T-helper 1 cell treated with Interleukin-12 subunit alpha and Interleukin-12 subunit beta and Interleukin-4 antibody, amounts not matched to agents 30 ng/mL and 1 ng/mL, for 36 hours (primary cell): ENCODE measurements at regions not wholly inside any gene's neighbourhood (a gene's known extent, or its start where the extent isn't known, plus 50 kb on each side); places are given as distances from the start of the nearest gene placed in this dataset.

Experiments
- intact Hi-C: fragments of 100-400 bp; cut with micrococcal nuclease; formaldehyde crosslinking; loops from one replicate; pipeline ENCODE4 v1.15.1; 2024

DNA sequence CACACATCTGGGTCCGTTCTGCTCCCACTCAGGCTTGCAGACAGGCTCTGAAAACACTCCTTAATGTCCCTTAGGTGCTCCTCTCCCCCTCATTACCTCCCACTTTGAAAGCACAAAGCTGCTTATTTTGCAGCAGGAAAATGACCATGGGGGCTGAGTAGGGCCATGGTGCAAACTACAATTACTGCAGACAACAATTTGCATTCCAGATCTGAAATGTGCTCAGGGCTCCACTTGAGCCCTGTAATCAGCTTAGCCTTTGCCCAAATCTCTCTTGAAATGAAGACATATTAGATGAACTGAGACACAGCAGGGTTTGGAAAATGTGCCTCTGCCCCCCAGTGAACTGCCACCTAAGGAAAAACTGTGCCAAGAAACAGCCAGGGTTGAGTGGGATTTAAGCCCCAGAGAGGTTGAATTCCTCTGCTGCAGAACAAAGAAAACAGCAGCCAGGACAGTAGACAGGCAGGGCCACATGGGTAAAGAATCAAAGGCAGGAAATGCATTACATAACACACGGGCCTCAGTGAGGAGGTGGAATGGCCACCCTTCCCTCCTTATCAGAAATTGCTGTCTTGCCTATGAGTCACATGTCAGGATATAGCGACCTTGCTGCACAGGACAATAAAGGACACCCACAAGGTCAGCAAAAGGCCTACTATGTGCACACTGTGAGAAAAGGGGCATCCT lies 126.8 kb upstream of the ARHGEF3 start:
- intact Hi-C loops, result loop anchor here (2.0 kb wide), 1 partner anchor 60 kb away; no protein-coding TSS in a partner anchor

DNA sequence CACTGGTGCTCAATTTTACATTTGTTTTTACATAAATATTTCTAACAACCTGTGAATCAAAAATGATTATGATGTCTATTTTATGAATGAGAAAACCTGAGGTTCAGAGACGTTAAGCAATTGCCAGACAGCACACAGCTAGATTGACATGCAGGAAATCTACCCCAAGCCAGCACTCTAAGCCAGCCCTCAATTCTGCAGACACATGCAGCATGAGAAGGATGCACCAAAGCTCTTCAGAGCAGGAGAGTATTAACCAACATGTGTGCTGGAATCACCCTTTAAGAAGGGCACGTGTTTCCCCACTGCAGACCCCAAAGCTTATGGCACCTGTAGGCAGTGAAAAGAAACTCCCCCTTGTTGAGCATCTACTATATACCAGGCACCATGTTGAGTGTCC lies 126.1 kb upstream of the ARHGEF3 start:
- intact Hi-C loops, result loop anchor here (2.0 kb wide), 1 partner anchor 61 kb away; no protein-coding TSS in a partner anchor

DNA sequence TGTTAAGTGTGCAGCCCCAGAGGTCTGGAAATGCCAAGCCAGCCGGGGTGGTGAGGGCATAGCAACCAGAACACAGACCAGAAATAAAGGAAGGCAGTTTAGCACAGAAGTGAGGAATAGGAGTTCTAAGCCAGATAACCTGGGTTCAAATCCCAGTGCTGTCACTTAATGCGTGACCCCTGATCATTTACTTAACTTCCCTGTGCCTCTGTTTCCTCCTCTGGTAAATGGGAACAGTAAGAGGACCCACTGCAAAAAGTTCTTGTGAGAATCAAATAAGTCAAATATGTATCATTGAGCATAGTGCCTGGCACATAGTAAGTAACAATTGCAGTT lies 125.2 kb upstream of the ARHGEF3 start:
- intact Hi-C loops, result no loop called here

DNA sequence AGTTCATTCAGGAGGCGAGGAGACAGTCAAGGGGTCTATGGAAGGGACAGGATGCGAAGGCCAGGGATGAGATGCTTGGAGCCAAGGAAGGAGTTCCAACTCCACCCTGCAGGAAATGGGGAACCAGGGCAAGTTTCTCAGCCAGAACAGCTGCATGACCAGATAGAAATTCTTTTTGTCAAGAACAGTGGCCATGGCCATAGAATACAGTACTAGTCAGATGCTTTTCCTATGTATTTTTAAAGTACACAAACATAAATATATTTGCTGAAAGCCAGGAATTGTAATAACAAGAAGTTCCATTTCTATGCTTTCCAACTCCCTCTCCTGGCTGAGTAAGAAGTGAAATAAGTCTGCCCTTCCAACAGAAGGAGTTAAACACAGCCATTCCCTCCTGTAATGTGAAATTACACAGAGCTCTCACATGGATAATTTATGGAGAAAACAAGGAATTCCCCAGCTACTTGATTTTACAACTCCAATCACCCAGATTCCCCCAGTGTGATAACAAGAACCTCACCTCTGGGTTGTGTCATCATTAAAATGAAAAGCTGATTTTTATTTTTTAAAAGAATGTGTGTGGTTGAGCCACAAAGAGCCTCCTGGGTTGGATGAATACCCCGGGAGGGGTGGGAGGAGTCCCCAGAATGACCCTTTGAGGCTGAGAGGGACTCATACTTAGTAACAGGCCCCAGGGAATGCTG lies 124.6 kb upstream of the ARHGEF3 start:
- intact Hi-C loops, result no loop called here

DNA sequence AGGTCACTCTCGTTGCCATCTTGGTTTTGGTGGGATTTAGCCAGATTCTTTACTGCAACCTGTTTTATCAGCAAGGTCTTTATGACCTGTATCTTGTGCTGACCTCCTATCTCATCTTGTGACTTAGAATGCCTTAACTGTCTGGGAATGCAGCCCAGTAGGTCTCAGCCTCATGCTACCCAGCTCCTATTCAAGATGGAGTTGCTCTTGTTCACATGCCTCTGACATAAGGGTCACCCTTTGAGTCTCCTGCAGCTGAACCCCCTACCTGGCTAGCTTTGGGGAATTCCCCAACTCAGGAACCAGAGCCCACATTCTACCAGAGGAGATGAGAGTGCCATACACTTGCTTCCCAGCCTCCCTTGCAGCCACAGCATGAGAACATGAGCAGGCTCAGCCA lies 123.0 kb upstream of the ARHGEF3 start:
- intact Hi-C loops, result loop anchor here (1.0 to 5.0 kb wide), 2 partner anchors 8 to 633 kb away; partner anchors contain the start of gene PDE12

DNA sequence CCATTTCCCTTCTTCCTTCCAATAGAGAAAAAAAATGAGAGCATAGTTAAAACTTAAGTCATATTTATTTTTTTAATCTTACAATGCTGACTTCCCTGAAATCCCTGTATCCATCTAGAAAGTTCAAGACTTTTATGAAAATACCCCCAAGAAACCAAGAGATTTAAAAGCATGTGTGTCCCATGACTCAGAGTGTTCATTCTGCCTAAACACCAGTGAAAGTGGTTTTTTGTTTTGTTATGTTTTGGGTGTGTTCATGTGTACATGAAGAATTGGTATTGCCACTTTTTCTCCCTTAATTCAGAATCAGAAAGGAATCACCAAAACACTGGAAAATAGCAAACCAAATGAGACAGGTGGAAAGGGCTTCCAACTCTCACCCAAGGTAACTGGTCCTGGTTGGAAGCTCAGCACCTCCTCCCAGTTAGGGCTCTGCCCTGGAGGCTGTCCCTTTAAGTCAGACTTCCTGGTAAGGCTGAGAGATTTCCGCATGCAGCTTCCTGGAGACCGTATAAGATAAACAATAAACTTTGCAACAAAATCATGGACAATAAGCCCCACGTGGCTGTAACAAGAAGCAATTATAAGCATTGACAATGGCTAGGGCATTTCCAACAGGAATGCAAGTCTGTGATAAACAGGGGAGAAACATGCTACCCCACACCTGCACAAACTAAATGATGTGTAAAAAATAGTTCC lies 121.9 kb upstream of the ARHGEF3 start:
- intact Hi-C loops, result loop anchor here (1.0 to 5.0 kb wide), 2 partner anchors 7 to 634 kb away; partner anchors contain the start of gene PDE12

DNA sequence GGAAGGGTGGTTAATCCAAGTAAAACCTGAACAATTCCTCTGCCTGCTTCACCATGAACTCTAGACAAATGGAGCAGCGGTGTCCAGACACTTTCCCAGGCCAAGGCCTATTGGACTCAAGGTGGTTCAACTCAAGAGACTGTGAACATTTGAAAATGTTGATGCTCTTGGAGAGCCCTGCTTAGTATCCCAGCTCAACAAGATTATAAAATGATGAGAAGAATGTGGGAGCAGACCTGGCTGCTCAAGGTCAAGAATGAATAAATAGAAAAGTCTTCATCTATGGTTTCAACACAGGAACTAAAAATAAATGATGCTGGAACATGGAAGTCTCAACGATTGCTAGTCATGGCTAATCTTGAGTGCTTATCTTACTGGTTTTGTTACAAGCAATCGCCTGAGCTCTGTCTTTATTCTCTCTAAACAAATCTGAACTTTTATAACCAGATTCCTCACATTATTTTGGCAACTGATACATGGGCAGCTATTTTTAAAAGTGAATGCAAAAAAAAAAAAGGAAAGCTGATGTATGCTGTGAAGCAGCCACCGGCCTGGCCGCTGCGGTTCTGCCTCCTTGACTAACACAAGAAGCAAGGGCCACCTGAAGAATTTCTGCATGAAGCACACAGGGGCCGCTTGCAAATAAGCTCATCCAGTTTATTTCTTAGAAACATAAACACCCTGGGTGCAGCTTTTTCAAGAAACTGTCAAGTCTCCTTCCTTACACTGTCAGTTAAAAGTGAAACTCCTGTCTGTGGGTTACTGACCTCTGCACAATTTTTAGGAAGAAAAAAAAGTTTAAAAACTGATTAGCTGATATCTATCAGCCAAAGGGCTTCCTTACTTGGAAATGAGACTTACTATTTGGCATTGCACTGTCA lies 120.1 kb upstream of the ARHGEF3 start:
- intact Hi-C loops, result loop anchor here (5.0 kb wide), 1 partner anchor 635 kb away; the partner anchor contains the start of gene PDE12

DNA sequence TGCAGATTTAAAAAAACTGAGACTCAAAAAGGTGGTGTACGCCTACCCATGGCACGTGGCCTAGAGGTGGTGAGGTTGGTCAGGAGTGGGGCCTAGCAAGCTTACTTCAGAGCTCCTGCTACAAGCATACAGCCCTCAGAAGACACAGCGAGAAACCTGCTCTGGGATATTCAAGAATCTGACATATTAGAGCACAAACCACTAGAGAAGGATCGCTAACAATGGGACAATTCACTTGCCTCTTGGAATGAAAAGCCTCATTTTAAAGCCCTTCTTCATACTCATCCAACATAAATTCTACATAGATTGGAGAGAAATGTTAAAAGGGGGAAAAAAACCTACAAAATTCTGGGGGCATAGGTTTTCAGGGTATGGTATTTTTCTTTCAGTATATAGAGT lies 118.0 kb upstream of the ARHGEF3 start:
- intact Hi-C loops, result loop anchor here (5.0 kb wide), 3 partner anchors 48 to 773 kb away; partner anchors contain the start of genes DENND6A and PDE12

DNA sequence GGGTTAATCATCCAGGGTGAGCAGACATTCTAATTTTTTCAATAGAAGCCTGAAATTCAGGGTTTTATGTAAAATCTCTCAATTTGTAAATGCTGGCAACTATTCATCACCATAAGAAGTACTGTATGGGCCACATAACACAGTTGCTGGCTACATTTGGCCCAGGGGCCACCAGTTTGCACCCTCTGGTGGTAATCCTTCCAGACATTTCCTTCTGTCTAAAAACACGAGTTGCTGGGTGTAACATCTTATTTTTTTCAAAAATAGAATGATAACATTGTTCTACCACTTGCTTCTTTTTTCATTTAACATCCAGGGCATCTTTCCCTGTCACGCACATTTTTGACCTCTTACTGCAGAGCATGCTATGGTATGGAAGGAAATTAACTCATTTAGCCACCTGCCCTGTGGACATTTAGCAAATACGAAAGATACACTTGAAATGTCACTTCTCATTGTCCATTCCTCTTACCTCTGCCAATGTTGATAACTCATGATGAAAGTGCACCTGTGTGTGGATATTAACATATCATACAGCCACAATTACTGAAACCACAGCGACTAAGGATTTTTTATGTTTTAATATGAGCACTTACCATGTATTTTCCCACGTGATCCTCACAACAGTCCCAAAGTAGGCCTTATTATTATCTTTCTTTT lies 117.5 kb upstream of the ARHGEF3 start:
- intact Hi-C loops, result loop anchor here (5.0 kb wide), 2 partner anchors 48 to 773 kb away; partner anchors contain the start of gene DENND6A

DNA sequence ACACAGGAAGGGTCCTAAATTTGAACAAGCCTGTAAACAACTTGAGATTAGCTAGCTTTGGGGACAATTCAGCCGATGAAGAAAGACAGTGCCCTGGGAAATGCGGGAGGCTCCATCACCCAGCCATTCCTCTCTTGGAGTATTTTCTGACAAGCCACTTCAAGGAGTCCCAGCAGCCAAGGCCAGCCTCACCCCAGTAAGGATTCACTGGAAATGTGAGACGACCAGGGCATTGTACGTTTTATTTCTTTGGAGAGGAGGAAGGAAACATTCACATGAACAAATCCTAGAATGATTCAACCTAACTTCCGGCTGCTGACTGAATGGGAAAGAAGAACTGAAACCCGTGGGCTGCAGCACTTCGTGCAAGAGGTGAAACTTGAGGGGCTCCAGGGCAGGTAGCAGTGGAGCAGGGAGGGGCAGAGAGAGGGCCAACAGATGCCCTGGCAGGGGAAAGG lies 116.4 kb upstream of the ARHGEF3 start:
- intact Hi-C loops, result loop anchor here (5.0 kb wide), 2 partner anchors 49 to 774 kb away; partner anchors contain the start of gene DENND6A

DNA sequence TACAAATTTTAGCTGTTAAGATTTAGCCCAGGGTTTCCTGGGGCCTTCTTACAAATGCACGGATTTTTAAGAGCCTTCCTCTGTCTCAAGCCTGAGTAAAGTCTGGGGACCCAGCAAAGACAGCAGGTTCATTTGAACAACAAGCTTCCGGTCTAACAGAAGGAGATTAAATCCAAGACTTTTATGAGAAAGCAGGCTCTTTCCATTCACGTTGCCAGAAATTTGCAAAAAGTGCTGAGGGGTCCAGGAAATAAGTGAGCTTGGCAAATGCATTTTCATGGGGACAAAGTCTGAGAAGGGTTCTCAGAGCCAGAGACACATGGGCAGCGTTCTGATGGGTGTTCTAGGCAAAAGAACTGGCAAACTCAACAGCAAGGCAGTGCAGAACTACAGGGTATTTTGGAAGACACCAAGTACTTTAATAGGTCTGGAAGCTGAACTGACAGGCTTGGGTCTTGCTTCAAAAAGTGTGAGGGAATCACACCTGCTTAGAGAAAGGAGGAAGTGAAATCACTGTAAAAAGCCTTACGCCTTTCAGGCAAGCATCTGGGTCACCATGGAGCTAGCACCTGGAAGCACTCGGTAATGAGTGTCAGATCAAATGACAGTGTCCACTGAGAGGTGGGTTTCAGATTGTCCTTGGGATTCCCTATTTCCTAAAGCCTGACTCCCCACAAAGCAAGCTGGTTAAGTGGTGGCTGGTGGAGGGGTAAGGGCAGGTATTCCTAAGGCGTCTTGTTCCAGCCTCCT lies 115.8 kb upstream of the ARHGEF3 start:
- intact Hi-C loops, result loop anchor here (2.0 to 5.0 kb wide), 9 partner anchors 13 to 775 kb away; partner anchors contain the start of genes CCDC66, DENND6A and TASOR

DNA sequence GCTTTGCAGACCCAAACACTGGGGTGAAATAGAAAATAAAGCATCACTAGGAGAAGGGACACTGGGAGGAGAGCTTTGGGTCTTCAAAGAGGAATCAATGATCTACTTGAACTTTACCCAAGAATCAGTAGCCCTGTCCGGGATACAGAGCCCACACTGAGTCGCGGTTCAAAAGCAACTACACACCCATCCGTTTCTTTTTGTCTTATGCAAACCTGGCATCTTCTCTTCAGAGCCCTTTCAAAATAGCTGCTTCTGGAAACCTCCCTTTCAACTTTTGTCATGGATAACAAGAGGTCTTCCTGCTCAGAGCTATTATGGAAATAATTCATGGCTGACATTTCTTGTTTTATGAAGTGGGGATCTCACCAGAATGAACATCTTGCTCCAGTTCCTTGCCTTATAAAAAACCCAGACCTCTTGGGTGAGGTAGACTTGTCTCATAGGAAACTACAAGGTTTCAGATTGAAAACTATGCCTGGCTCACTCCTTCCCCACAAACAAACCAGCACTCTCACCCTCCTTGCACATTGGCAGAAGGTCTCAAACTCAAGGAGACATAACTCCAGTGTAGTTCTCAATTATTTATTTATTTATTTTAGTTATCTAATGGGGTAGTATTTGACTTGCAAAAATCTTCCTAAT lies 115.1 kb upstream of the ARHGEF3 start:
- intact Hi-C loops, result loop anchor here (1.0 to 5.0 kb wide), 16 partner anchors 7 to 775 kb away; partner anchors contain the start of genes ARF4, CCDC66, DENND6A and TASOR

DNA sequence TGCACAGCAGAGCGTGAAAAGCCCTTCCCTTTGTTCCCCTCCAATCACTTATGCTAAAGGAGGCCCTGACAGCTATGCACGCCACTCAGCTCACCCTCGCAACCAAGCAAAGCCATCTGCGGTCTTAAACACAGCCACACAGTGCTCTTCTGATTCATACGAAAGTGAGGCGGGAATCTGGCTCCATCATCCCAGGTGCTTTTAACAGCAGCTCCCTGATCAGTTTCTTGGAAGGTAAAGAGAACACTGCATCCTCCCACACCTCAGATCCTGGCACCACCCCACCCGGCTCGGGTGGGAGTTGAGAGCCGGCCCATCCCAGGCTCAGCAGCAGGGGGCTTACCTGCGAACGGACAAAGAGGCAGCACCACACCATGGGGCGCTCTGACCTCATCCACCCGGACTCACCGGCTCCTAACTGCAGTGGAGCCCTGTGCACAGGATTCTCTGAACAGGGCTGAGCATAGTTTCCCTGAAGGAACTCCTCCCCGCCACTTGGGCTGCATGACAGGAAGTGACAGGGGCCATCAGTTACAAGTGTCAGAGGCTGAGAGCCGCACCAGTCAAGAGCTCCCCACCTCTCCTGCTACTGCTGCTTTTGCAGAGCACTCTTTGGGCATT lies 114.3 kb upstream of the ARHGEF3 start:
- intact Hi-C loops, result loop anchor here (1.0 to 5.0 kb wide), 16 partner anchors 8 to 776 kb away; partner anchors contain the start of genes ARF4, CCDC66, DENND6A and TASOR

DNA sequence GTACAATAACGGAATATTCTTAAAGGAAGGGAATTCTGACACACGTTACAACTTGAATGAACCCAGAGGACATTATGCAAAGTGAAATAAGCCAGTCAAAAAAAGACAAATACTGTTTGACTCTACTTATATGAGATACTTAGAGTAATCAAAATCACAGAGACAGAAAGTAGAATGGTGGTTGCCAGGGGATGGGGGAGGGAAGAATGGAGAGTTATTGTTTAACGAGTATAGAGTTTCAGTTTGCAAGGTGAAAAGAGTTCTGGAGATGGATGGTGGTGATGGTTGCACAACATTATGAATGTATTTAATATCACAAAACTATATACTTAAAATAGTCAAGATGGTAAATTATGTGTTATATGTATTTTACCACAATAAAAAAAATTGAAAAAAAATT lies 112.9 kb upstream of the ARHGEF3 start:
- intact Hi-C loops, result loop anchor here (5.0 kb wide), 2 partner anchors 53 to 778 kb away; partner anchors contain the start of gene DENND6A

DNA sequence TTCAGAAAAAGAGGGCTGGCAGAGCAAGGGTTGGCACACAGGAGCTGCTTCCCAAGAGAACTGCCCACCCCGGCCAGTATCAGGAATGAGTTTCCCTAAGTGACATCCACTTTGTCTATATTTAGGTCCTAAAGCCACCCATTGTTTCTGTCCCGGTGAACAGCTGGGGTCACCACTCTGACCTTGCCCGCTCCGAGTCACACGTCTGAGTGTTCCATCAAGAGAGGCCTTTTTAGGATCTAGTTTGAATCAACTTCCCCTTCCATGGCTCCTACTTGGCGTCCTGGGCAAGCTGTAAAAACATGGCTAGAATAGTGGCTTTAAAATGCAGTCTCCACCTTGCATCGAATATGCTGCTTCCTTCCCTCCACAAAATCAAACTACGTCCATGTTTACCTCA lies 109.6 kb upstream of the ARHGEF3 start:
- intact Hi-C loops, result no loop called here

DNA sequence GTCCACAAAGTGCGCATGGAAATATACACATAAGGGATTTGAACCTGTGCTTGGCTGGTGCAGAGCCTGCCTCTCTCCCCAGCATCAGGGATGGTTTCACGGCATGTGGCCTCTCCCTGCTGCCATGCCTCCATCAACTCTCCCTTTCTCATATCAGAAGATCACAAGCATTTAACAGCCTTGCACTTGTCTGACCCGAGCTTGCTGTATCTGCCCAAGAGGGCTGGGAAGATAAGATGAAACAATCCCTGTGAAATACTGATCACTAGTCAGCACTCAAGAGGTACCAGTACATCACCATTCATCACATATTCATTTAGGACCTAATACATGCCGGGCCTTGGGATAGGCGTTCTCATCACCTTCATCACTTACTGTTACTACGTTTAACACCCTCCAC lies 107.6 kb upstream of the ARHGEF3 start:
- intact Hi-C loops, result no loop called here

DNA sequence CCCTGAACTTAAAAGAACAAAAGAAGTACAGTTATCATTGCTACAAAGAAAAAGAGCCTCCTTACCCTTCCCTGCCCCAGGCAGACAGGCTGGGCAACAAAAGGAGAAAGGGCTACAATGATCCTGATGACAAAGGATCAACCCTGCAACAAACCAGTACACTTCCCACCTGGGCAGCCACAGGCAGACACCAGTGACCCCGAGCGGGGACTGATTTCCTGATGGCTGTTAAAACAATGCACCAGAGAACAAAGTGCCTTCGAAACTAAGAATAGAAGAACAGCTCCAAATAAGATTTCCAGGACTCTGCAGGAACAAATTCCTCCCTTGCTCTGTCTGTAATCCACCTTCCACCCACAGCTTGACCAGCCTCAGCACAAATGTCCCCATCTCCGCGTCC lies 106.3 kb upstream of the ARHGEF3 start:
- intact Hi-C loops, result no loop called here

DNA sequence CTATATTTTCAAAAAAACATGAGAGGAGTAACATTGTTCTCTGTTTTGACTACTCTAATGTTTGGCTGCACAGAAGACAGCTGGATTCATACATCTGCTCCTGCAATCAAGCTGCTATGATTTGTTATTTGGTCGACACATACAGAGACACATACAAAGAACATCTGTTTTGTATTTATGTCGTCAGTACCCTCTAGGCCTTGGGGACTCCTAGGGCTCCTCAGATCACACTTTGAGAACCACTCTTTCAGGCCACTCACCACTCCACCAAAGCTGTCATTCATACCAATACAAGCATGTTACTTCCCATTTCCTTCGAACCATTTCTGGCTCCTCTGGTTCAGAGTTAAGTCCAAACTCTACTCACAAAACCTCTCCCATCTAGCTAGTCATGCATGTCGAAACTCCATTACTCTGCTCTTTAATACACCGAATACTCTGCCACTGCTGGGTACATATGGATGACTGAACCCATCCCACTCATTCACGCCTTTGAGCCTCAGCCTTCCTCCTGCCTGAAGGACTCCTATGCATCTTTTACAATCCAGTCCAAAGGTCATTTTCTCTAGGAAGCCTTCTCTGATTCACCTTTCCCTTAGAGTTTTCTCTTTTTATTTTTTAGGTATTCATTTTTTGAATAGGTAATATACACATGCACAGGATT lies 102.9 kb upstream of the ARHGEF3 start:
- intact Hi-C loops, result no loop called here
